ENCODE measurements at regions not wholly inside any gene's neighbourhood (a gene's known extent, or its start where the extent isn't known, plus 50 kb on each side); places are given as distances from the start of the nearest gene placed in this dataset.

DNA sequence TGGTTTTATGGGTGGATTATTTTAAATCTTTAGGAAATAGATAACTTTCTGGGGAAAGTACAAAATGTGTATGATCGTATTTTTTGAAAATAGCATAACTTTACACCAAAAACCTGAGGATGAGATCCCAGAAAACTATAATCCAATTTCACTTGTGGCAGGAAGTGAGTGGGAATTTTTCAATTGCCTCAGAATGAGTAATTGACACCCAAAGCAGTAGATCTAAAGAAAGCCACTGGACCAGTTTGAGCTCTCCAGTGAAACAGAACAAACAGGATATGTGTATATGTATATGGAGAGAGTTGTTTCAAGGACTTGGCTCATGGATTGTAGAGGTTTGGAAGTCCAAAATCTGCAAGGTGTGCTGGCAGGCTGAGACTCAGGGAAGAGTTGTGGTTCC lies 109.2 kb upstream of the SHB start:
- no peak overlapping the region for H3K4me3 ChIP-seq (ENCODE audit: low read depth, low read length, poor library complexity, severe bottlenecking)
- H3K9ac ChIP-seq (ENCODE audit: low read length): no peak overlapping the region
- no peaks in the 10 kb centered on the region for H3K79me2 ChIP-seq (ENCODE audit: insufficient read depth, low read length)
- no peak overlapping the region for H3K27ac ChIP-seq (ENCODE audit: low read depth, low read length, poor library complexity, severe bottlenecking)
- no peaks in the 10 kb centered on the region for H3K9me3 ChIP-seq (ENCODE audit: low read length)
- no peaks in the 10 kb centered on the region for H3K9me2 ChIP-seq (ENCODE audit: low read depth, low read length)
- no peak for TF ChIP-seq EZH2 (IDR thresholded peaks at IDR 0.05; ENCODE audit: borderline replicate concordance, low read length)
- TF ChIP-seq CTCF (IDR thresholded peaks at IDR 0.05; ENCODE audit: low read length): no peak
- no peaks in the 10 kb centered on the region for H3K27me3 ChIP-seq (ENCODE audit: insufficient read depth, low read length)
- no peaks in the 10 kb centered on the region for H3F3A ChIP-seq (ENCODE audit: insufficient read depth, low read length)
- no peaks in the 10 kb centered on the region for H3K4me1 ChIP-seq (ENCODE audit: insufficient read depth, low read length, severe bottlenecking)
- no peak overlapping the region for H2AFZ ChIP-seq (ENCODE audit: low read length)
- H3K4me2 ChIP-seq (ENCODE audit: low read length): no peak overlapping the region
- H4K20me1 ChIP-seq (ENCODE audit: insufficient read depth, low read length): no peaks in the 10 kb centered on the region
- H3K36me3 ChIP-seq (ENCODE audit: insufficient read depth, low read length): no peaks in the 10 kb centered on the region

- Histone ChIP-seq H3K9me2 (ENCODE audit: low read depth, low read length) (no peaks in the 10 kb centered on the region), H2AFZ (ENCODE audit: low read length) (no peak overlapping the region), H3K9ac (ENCODE audit: low read length) (no peak overlapping the region), H3K36me3 (ENCODE audit: insufficient read depth, low read length) (no peaks in the 10 kb centered on the region), H3K27me3 (ENCODE audit: insufficient read depth, low read length) (no peaks in the 10 kb centered on the region), H3K4me1 (ENCODE audit: insufficient read depth, low read length, severe bottlenecking) (no peaks in the 10 kb centered on the region), H3K4me3 (ENCODE audit: low read depth, low read length, poor library complexity, severe bottlenecking) (no peak overlapping the region), H3K79me2 (ENCODE audit: insufficient read depth, low read length) (no peaks in the 10 kb centered on the region), H3F3A (ENCODE audit: insufficient read depth, low read length) (no peaks in the 10 kb centered on the region), H3K27ac (ENCODE audit: low read depth, low read length, poor library complexity, severe bottlenecking) (no peak overlapping the region), H3K4me2 (ENCODE audit: low read length) (no peak overlapping the region), H4K20me1 (ENCODE audit: insufficient read depth, low read length) (no peaks in the 10 kb centered on the region), H3K9me3 (ENCODE audit: low read length) (no peaks in the 10 kb centered on the region)
- no peak for TF ChIP-seq CTCF (IDR thresholded peaks at IDR 0.05; ENCODE audit: low read length)
- no peak for TF ChIP-seq EZH2 (IDR thresholded peaks at IDR 0.05; ENCODE audit: borderline replicate concordance, low read length)
Observed at GRCh38 chr9:38177680-38178079, 108.7 kb upstream of the SHB start.

- H3K9ac ChIP-seq (ENCODE audit: low read length): no peak overlapping the region
- no peaks in the 10 kb centered on the region for H3K36me3 ChIP-seq (ENCODE audit: insufficient read depth, low read length)
- H3K4me3 ChIP-seq (ENCODE audit: low read depth, low read length, poor library complexity, severe bottlenecking): no peak overlapping the region
- H4K20me1 ChIP-seq (ENCODE audit: insufficient read depth, low read length): no peaks in the 10 kb centered on the region
- no peaks in the 10 kb centered on the region for H3F3A ChIP-seq (ENCODE audit: insufficient read depth, low read length)
- TF ChIP-seq EZH2 (IDR thresholded peaks at IDR 0.05; ENCODE audit: borderline replicate concordance, low read length): no peak
- no peak for TF ChIP-seq CTCF (IDR thresholded peaks at IDR 0.05; ENCODE audit: low read length)
- H3K27me3 ChIP-seq (ENCODE audit: insufficient read depth, low read length): no peaks in the 10 kb centered on the region
- no peak overlapping the region for H3K4me2 ChIP-seq (ENCODE audit: low read length)
- no peak overlapping the region for H3K27ac ChIP-seq (ENCODE audit: low read depth, low read length, poor library complexity, severe bottlenecking)
- H3K9me2 ChIP-seq (ENCODE audit: low read depth, low read length): no peaks in the 10 kb centered on the region
- H3K4me1 ChIP-seq (ENCODE audit: insufficient read depth, low read length, severe bottlenecking): no peaks in the 10 kb centered on the region
- no peaks in the 10 kb centered on the region for H3K9me3 ChIP-seq (ENCODE audit: low read length)
- H3K79me2 ChIP-seq (ENCODE audit: insufficient read depth, low read length): no peaks in the 10 kb centered on the region
- H2AFZ ChIP-seq (ENCODE audit: low read length): no peak overlapping the region
Observed at GRCh38 chr9:38176251-38176650, 107.2 kb upstream of the SHB start.

All from OCI-LY1 (cell line).